ENCODE measurements at regions not wholly inside any gene's neighbourhood (a gene's known extent, or its start where the extent isn't known, plus 50 kb on each side); places are given as distances from the start of the nearest gene placed in this dataset.

GRCh38 chr9:7967093-7967827 lies 167.7 kb upstream of the DMAC1 start:
- no peaks in the 10 kb centered on the region for H3K36me3 ChIP-seq (ENCODE audit: low read length)
- TF ChIP-seq CTCF (IDR thresholded peaks at IDR 0.05; ENCODE audit: insufficient read depth, low read length, poor library complexity, severe bottlenecking) (no peak), EZH2phosphoT487 (conservative IDR thresholded peaks at IDR 0.05; ENCODE audit: low read length) (no peak)
- H3K27me3 ChIP-seq (ENCODE audit: low read length), result no peaks in the 10 kb centered on the region
- no peak overlapping the region for H2AFZ ChIP-seq (ENCODE audit: low read depth, low read length, severe bottlenecking)
- H3K4me2 ChIP-seq (ENCODE audit: low read depth, low read length, poor library complexity, severe bottlenecking), result no peak overlapping the region
- H3K9me3 ChIP-seq (ENCODE audit: insufficient read depth, low read length), result no peaks in the 10 kb centered on the region
- no peaks in the 10 kb centered on the region for H3K79me2 ChIP-seq (ENCODE audit: insufficient read depth, low read length)
- H4K20me1 ChIP-seq (ENCODE audit: low read depth, low read length), result no peaks in the 10 kb centered on the region
- H3K4me3 ChIP-seq (ENCODE audit: insufficient read depth, low read length, poor library complexity, severe bottlenecking), result no peak overlapping the region
- H3K9me2 ChIP-seq (replicated peaks; ENCODE audit: insufficient read depth, low read length), result no peaks in the 10 kb centered on the region
- no peak overlapping the region for H3K9ac ChIP-seq (ENCODE audit: low read length)
- no peaks in the 10 kb centered on the region; the same call in 1 of the 2 replicates for H3F3A ChIP-seq (ENCODE audit: insufficient read depth)
- H3K27ac ChIP-seq (ENCODE audit: low read depth, low read length), result no peak overlapping the region

GRCh38 chr9:7965063-7965462 lies 165.5 kb upstream of the DMAC1 start:
- H2AFZ ChIP-seq (ENCODE audit: low read depth, low read length, severe bottlenecking), result no peak overlapping the region
- no peaks in the 10 kb centered on the region for H4K20me1 ChIP-seq (ENCODE audit: low read depth, low read length)

GRCh38 chr9:7963026-7963425 lies 163.4 kb upstream of the DMAC1 start:
- TF ChIP-seq EZH2phosphoT487 (conservative IDR thresholded peaks at IDR 0.05; ENCODE audit: low read length) (no peak), CTCF (IDR thresholded peaks at IDR 0.05; ENCODE audit: insufficient read depth, low read length, poor library complexity, severe bottlenecking) (no peak)

More at GRCh38 chr9:7965063-7965462, 165.5 kb upstream of the DMAC1 start:
- H3K9me3 ChIP-seq (ENCODE audit: insufficient read depth, low read length), result no peaks in the 10 kb centered on the region
- TF ChIP-seq EZH2phosphoT487 (conservative IDR thresholded peaks at IDR 0.05; ENCODE audit: low read length) (no peak), CTCF (IDR thresholded peaks at IDR 0.05; ENCODE audit: insufficient read depth, low read length, poor library complexity, severe bottlenecking) (no peak)
- H3K27ac ChIP-seq (ENCODE audit: low read depth, low read length), result no peak overlapping the region
- H3K27me3 ChIP-seq (ENCODE audit: low read length), result no peaks in the 10 kb centered on the region
- no peaks in the 10 kb centered on the region for H3K9me2 ChIP-seq (replicated peaks; ENCODE audit: insufficient read depth, low read length)
- no peak overlapping the region for H3K4me3 ChIP-seq (ENCODE audit: insufficient read depth, low read length, poor library complexity, severe bottlenecking)
- no peaks in the 10 kb centered on the region for H3F3A ChIP-seq (ENCODE audit: insufficient read depth)
- H3K9ac ChIP-seq (ENCODE audit: low read length), result no peak overlapping the region
- H3K79me2 ChIP-seq (ENCODE audit: insufficient read depth, low read length), result no peaks in the 10 kb centered on the region
- H3K36me3 ChIP-seq (ENCODE audit: low read length), result no peaks in the 10 kb centered on the region
- no peak overlapping the region for H3K4me2 ChIP-seq (ENCODE audit: low read depth, low read length, poor library complexity, severe bottlenecking)

More at GRCh38 chr9:7963026-7963425, 163.4 kb upstream of the DMAC1 start:
- H2AFZ ChIP-seq (ENCODE audit: low read depth, low read length, severe bottlenecking), result no peak overlapping the region
- H3K79me2 ChIP-seq (ENCODE audit: insufficient read depth, low read length), result no peaks in the 10 kb centered on the region
- no peak overlapping the region for H3K27ac ChIP-seq (ENCODE audit: low read depth, low read length)
- H3F3A ChIP-seq (ENCODE audit: insufficient read depth), result no peaks in the 10 kb centered on the region
- no peak overlapping the region for H3K4me2 ChIP-seq (ENCODE audit: low read depth, low read length, poor library complexity, severe bottlenecking)
- H3K36me3 ChIP-seq (ENCODE audit: low read length), result no peaks in the 10 kb centered on the region
- H3K27me3 ChIP-seq (ENCODE audit: low read length), result no peaks in the 10 kb centered on the region
- no peaks in the 10 kb centered on the region for H3K9me3 ChIP-seq (ENCODE audit: insufficient read depth, low read length)
- no peaks in the 10 kb centered on the region for H4K20me1 ChIP-seq (ENCODE audit: low read depth, low read length)
- no peak overlapping the region for H3K9ac ChIP-seq (ENCODE audit: low read length)
- no peak overlapping the region for H3K4me3 ChIP-seq (ENCODE audit: insufficient read depth, low read length, poor library complexity, severe bottlenecking)
- H3K9me2 ChIP-seq (replicated peaks; ENCODE audit: insufficient read depth, low read length), result no peaks in the 10 kb centered on the region
